H1 (cell line): ENCODE measurements at regions not wholly inside any gene's neighbourhood (a gene's known extent, or its start where the extent isn't known, plus 50 kb on each side); places are given as distances from the start of the nearest gene placed in this dataset.

Experiments
- CTCF ChIA-PET: fragments of 300-600 bp; sonication (Branson Sonifier 250); formaldehyde crosslinking; loops from one replicate; lab custom pipeline; 2021; ENCODE audit not compliant: partially characterized antibody; lab: Charles Lee
- POLR2A ChIA-PET: fragments of 300-600 bp; sonication (Branson Sonifier 250); formaldehyde crosslinking; loops from one replicate; lab custom pipeline; 2021; ENCODE audit warnings: inconsistent platforms; ENCODE audit not compliant: partially characterized antibody; lab: Charles Lee
- DNase-seq, 2 experiments: peaks; one replicate each; pipeline versions ENCODE4 v3.0.0 to v3.0.0-alpha.2; 2010 to 2022; ENCODE audit warnings: low spot score in 2 of 2, low read depth in 1 of 2, mixed read lengths in 1 of 2
- FAIRE-seq: peaks from 2 replicates; lab custom pipeline; 2011; peaks lifted over from hg19 to GRCh38; lab: Jason Lieb, UNC
- H2AFZ ChIP-seq: 2 replicates; pipeline ENCODE4 v1.8.1; 2012; ENCODE audit warnings: low read length, inconsistent platforms
- H2AK5ac ChIP-seq: 2 replicates; pipeline ENCODE4 v1.6.1; 2013; ENCODE audit warnings: low read depth, low read length
- H2BK120ac ChIP-seq: replicated peaks from 2 replicates; pipeline ENCODE3; 2013; ENCODE audit warnings: low read depth, low read length, inconsistent platforms
- H2BK12ac ChIP-seq: 2 replicates; pipeline ENCODE4 v1.6.1; 2013; ENCODE audit warnings: low read depth, low read length
- H2BK15ac ChIP-seq: 2 replicates; pipeline ENCODE4 v1.6.1; 2013; ENCODE audit warnings: low read length
- H2BK20ac ChIP-seq: 2 replicates; pipeline ENCODE4 v1.6.1; 2013; ENCODE audit warnings: low read length
- H2BK5ac ChIP-seq: 2 replicates; pipeline ENCODE4 v1.6.1; 2013; ENCODE audit warnings: low read depth, low read length
- H3K14ac ChIP-seq: 2 replicates; pipeline ENCODE4 v1.6.1; 2013; ENCODE audit warnings: inconsistent platforms; ENCODE audit not compliant: insufficient read length
- H3K18ac ChIP-seq: 2 replicates; pipeline ENCODE4 v1.6.1; 2013; ENCODE audit warnings: low read length; ENCODE audit errors: extremely low read depth
- H3K23ac ChIP-seq: 2 replicates; pipeline ENCODE4 v1.6.1; 2013; ENCODE audit warnings: inconsistent platforms; ENCODE audit not compliant: insufficient read length
- H3K23me2 ChIP-seq: 2 replicates; pipeline ENCODE4 v1.6.1; 2013; ENCODE audit warnings: low read depth, low read length
- H3K27ac ChIP-seq: 2 replicates; pipeline ENCODE4 v1.6.1; 2011; ENCODE audit warnings: low read depth, low read length, inconsistent platforms
- H3K27me3 ChIP-seq, 4 experiments: replicated peaks in 1 of 4; 1 replicate in 1 of 4; 2 replicates in 3 of 4; pipeline versions ENCODE4 v1.6.1 to v1.8.1; 2011 to 2013; ENCODE audit warnings: low read length in 3 of 4, mild to moderate bottlenecking in 3 of 4, inconsistent platforms in 2 of 4, mixed read lengths in 2 of 4, moderate library complexity in 1 of 4; ENCODE audit not compliant: control insufficient read depth in 3 of 4, insufficient read depth in 3 of 4; ENCODE audit errors: extremely low read depth in 1 of 4
- H3K36me3 ChIP-seq, 4 experiments: 2 replicates each; pipeline versions ENCODE4 v1.6.1 to v1.8.1; 2011 to 2013; ENCODE audit warnings: mild to moderate bottlenecking in 4 of 4, low read length in 3 of 4, moderate library complexity in 2 of 4, control low read depth in 1 of 4, inconsistent platforms in 1 of 4; ENCODE audit not compliant: insufficient read depth in 4 of 4, control insufficient read depth in 2 of 4
- H3K4ac ChIP-seq: replicated peaks from 2 replicates; pipeline ENCODE3; 2013; ENCODE audit warnings: low read length, low read depth, mixed read lengths, inconsistent platforms; ENCODE audit not compliant: insufficient read length
- H3K4me1 ChIP-seq, 4 experiments: replicated peaks in 1 of 4; 1 replicate in 1 of 4; 2 replicates in 3 of 4; pipeline versions ENCODE4 v1.6.1 to v1.8.1; 2011 to 2013; ENCODE audit warnings: low read length in 3 of 4, inconsistent platforms in 2 of 4, mixed read lengths in 1 of 4; ENCODE audit not compliant: insufficient read depth in 4 of 4, control insufficient read depth in 3 of 4
- H3K4me2 ChIP-seq, 2 experiments: 2 replicates each; pipeline versions ENCODE4 v1.6.1 to v1.8.1; 2011 to 2013; ENCODE audit warnings: low read depth in 2 of 2, low read length in 2 of 2, control low read depth in 1 of 2, inconsistent platforms in 1 of 2, mild to moderate bottlenecking in 1 of 2; ENCODE audit not compliant: insufficient read depth in 1 of 2
- H3K4me3 ChIP-seq, 4 experiments: fragments of 200-600, 300-600 bp in 1 of 4; sonication (generic), shearing (Covaris generic), sonication (Bioruptor Twin) in 1 of 4; 2 replicates each; pipeline versions ENCODE4 v1.5.1 to v1.8.1; 2011 to 2016; ENCODE audit warnings: low read length in 4 of 4, low read depth in 3 of 4, control low read depth in 2 of 4, inconsistent platforms in 2 of 4, mild to moderate bottlenecking in 2 of 4, mixed read lengths in 1 of 4, moderate library complexity in 1 of 4; ENCODE audit not compliant: insufficient read depth in 2 of 4; ENCODE audit errors: extremely low read depth in 1 of 4
- H3K56ac ChIP-seq: replicated peaks from 2 replicates; pipeline ENCODE3; 2013; ENCODE audit warnings: low read depth, mild to moderate bottlenecking, mixed read lengths, low read length, inconsistent platforms; ENCODE audit not compliant: insufficient read length
- H3K79me1 ChIP-seq: 2 replicates; pipeline ENCODE4 v1.6.1; 2013; ENCODE audit warnings: low read depth, low read length, control low read depth
- H3K79me2 ChIP-seq, 2 experiments: 2 replicates each; pipeline versions ENCODE4 v1.6.1 to v1.8.1; 2012 to 2013; ENCODE audit warnings: low read length in 2 of 2, mild to moderate bottlenecking in 2 of 2, inconsistent platforms in 1 of 2; ENCODE audit not compliant: insufficient read depth in 2 of 2, control insufficient read depth in 1 of 2
- H3K9ac ChIP-seq, 4 experiments: replicated peaks in 1 of 4; 1 replicate in 1 of 4; 2 replicates in 3 of 4; pipeline versions ENCODE4 v1.6.1 to v1.8.1; 2011 to 2013; ENCODE audit warnings: low read depth in 3 of 4, low read length in 3 of 4, control low read depth in 2 of 4, mild to moderate bottlenecking in 2 of 4, moderate library complexity in 2 of 4, inconsistent platforms in 1 of 4; ENCODE audit errors: extremely low read depth in 1 of 4
- H3K9me3 ChIP-seq, 2 experiments: 2 replicates each; pipeline versions ENCODE4 v1.6.1 to v1.8.1; 2012 to 2013; ENCODE audit warnings: mild to moderate bottlenecking in 2 of 2, moderate library complexity in 2 of 2, control low read depth in 1 of 2, inconsistent platforms in 1 of 2, low read depth in 1 of 2, low read length in 1 of 2, mixed read lengths in 1 of 2; ENCODE audit not compliant: insufficient read depth in 2 of 2
- H4K20me1 ChIP-seq, 2 experiments: replicated peaks in 1 of 2; 2 replicates each; pipeline versions ENCODE3 to v1.8.1; 2011 to 2013; ENCODE audit warnings: inconsistent platforms in 2 of 2, low read length in 2 of 2, mild to moderate bottlenecking in 1 of 2; ENCODE audit not compliant: insufficient read depth in 2 of 2, control insufficient read depth in 1 of 2
- H4K5ac ChIP-seq: 2 replicates; pipeline ENCODE4 v1.6.1; 2013; ENCODE audit warnings: low read length, low read depth, mixed read lengths, inconsistent platforms; ENCODE audit not compliant: insufficient read length
- H4K8ac ChIP-seq: 2 replicates; pipeline ENCODE4 v1.8.0; 2013; ENCODE audit warnings: mild to moderate bottlenecking, moderate library complexity, low read length, inconsistent platforms; ENCODE audit not compliant: insufficient read depth; ENCODE audit errors: extremely low read depth
- H4K91ac ChIP-seq: replicated peaks from 2 replicates; pipeline ENCODE3; 2013; ENCODE audit warnings: low read length, mixed read lengths, inconsistent platforms; ENCODE audit not compliant: insufficient read length
- BACH1 ChIP-seq: IDR thresholded peaks from 2 replicates; pipeline ENCODE4 v1.6.1; 2012; ENCODE audit warnings: low read length, improper control_type of control experiment
- CHD1 ChIP-seq: IDR thresholded peaks from 2 replicates; pipeline ENCODE4 v1.6.1; 2012; ENCODE audit warnings: low read depth, low read length, improper control_type of control experiment
- EP300 ChIP-seq, 2 experiments: IDR thresholded peaks; 1 replicate in 1 of 2; 2 replicates in 1 of 2; pipeline ENCODE4 v1.6.1; 2011 to 2012; ENCODE audit warnings: low read depth in 2 of 2, low read length in 2 of 2, mild to moderate bottlenecking in 2 of 2, borderline replicate concordance in 1 of 2, inconsistent platforms in 1 of 2, moderate library complexity in 1 of 2
- FOSL1 ChIP-seq: IDR thresholded peaks from 2 replicates; pipeline ENCODE4 v1.6.1; 2011; ENCODE audit warnings: mild to moderate bottlenecking, low read depth, low read length, moderate library complexity; ENCODE audit not compliant: insufficient read depth
- RFX5 ChIP-seq: IDR thresholded peaks from 2 replicates; pipeline ENCODE4 v1.6.1; 2011; ENCODE audit warnings: low read depth, low read length, improper control_type of control experiment, borderline replicate concordance
- TAF7 ChIP-seq: optimal IDR thresholded peaks from 2 replicates; pipeline ENCODE3; 2011; ENCODE audit warnings: low read depth, mild to moderate bottlenecking, inconsistent platforms, low read length, moderate library complexity, borderline replicate concordance
- TCF12 ChIP-seq: IDR thresholded peaks from 2 replicates; pipeline ENCODE4 v1.6.1; 2011; ENCODE audit warnings: low read depth, mild to moderate bottlenecking, low read length

GRCh38 chr2:145157036-145157675 lies 637.2 kb upstream of the ZEB2 start:
- Histone ChIP-seq H2BK12ac (no peak overlapping the region), H4K20me1 (no peaks in the 10 kb centered on the region), H2BK120ac (no peak overlapping the region), H3K27me3 (peaks cover 0 to 1% (median 0%) of the 10 kb centered on the region in 4 experiments; a peak in 1 of 7 replicates), H3K4me1 (no peaks in the 10 kb centered on the region), H4K8ac (no peak overlapping the region), H4K5ac (no peak overlapping the region), H2AFZ (no peak overlapping the region), H3K79me2 (no peaks in the 10 kb centered on the region), H2BK15ac (no peak overlapping the region), H2AK5ac (no peak overlapping the region), H3K23me2 (no peaks in the 10 kb centered on the region), H3K4me3 (no peak overlapping the region), H3K56ac (no peak overlapping the region), H3K23ac (no peak overlapping the region), H3K4ac (no peak overlapping the region), H3K4me2 (no peak overlapping the region), H3K14ac (no peak overlapping the region), H3K36me3 (no peaks in the 10 kb centered on the region), H3K18ac (no peak overlapping the region), H3K9me3 (no peaks in the 10 kb centered on the region), H3K27ac (no peak overlapping the region), H2BK20ac (no peak overlapping the region), H2BK5ac (no peak overlapping the region), H3K9ac (no peak overlapping the region), H4K91ac (no peak overlapping the region), H3K79me1 (no peaks in the 10 kb centered on the region)
- DNase-seq (no peak), FAIRE-seq (no peak)
- POLR2A ChIA-PET, result no interaction called here
- CTCF ChIA-PET, result interaction anchor here (0.7 kb wide), 1 partner anchor 145 kb away, joined by 3 read pairs; no protein-coding TSS in a partner anchor
- TF ChIP-seq BACH1 (no peak), TCF12 (no peak), CHD1 (no peak), FOSL1 (no peak), RFX5 (no peak), EP300 (IDR thresholded peaks at IDR 0.05; ENCODE audit: borderline replicate concordance in 1 of 2, low read depth in 2 of 2, low read length in 2 of 2) (no peak), TAF7 (no peak)
